ENCODE measurements at regions not wholly inside any gene's neighbourhood (a gene's known extent, or its start where the extent isn't known, plus 50 kb on each side); places are given as distances from the start of the nearest gene placed in this dataset.

GRCh38 chr7:115102738-115103137 lies 180.8 kb downstream of the MDFIC start:
- TF ChIP-seq CTCF (IDR thresholded peaks at IDR 0.05; ENCODE audit: low read depth, low read length, poor library complexity, severe bottlenecking) (no peak), EZH2phosphoT487 (IDR thresholded peaks at IDR 0.05; ENCODE audit: borderline replicate concordance, low read length) (no peak)
